HUES64 (cell line): ENCODE measurements at regions not wholly inside any gene's neighbourhood (a gene's known extent, or its start where the extent isn't known, plus 50 kb on each side); places are given as distances from the start of the nearest gene placed in this dataset.
"Not testable (repeated sequence)": the region's sequence is repeated elsewhere in the genome, so short reads cannot be mapped to it uniquely, and the experiment has no call there.

Source experiments
- H3K27ac ChIP-seq: 2 replicates; pipeline ENCODE4 v1.7.0; 2013; ENCODE audit warnings: low read depth, low read length, inconsistent platforms
- H3K27me3 ChIP-seq: 2 replicates; pipeline ENCODE4 v1.6.1; 2013; ENCODE audit warnings: mild to moderate bottlenecking, low read length; ENCODE audit not compliant: insufficient read depth
- H3K36me3 ChIP-seq: 2 replicates; pipeline ENCODE4 v1.6.1; 2013; ENCODE audit warnings: mild to moderate bottlenecking, low read length; ENCODE audit not compliant: insufficient read depth
- H3K4me1 ChIP-seq: 2 replicates; pipeline ENCODE4 v1.6.1; 2013; ENCODE audit warnings: mild to moderate bottlenecking, low read length, moderate library complexity; ENCODE audit not compliant: insufficient read depth
- H3K4me3 ChIP-seq: 2 replicates; pipeline ENCODE4 v1.5.1; 2013; ENCODE audit warnings: mild to moderate bottlenecking, low read length, moderate library complexity
- H3K9ac ChIP-seq: 2 replicates; pipeline ENCODE4 v1.6.1; 2013; ENCODE audit warnings: mild to moderate bottlenecking, low read depth, low read length
- H3K9me3 ChIP-seq: 2 replicates; pipeline ENCODE4 v1.6.1; 2013; ENCODE audit warnings: low read depth, low read length; ENCODE audit not compliant: insufficient read depth
- WGBS: fragments of 150-250, 120-280 bp; methylation state at CpG from one replicate; pipeline ENCODE4 v1.1.7; 2013; ENCODE audit warnings: missing lambda C conversion rate; 5-methylcytosine and 5-hydroxymethylcytosine counted together

DNA sequence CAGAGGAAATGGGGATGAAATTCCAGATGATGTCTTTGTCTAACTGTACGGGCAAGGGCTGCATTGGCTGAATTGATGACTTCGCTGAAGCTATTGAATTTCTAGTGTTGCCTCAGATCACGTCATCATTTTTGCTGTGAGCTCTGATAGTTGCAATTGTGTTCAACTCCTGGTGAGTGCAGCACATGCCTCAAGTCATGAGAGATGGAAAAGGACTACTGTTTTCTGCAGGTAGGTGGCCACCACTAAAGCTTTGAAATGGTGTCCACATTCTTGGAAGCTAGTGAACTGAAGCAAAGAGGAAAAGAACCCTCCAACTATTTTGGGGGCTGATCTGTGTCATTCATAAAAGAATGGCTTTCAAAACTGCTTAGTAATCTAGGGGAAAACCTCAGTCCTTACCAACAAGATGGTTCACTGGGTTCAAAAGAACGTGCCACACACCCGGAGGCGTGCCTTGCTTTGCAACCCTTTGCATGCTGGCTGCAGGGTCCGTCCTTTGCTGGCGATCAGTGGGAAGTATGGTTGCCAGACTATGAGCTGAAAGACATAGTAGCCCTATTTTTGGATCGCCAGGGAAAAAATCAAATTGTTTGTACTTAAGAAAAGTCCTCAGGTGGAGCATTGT lies 88.1 kb upstream of the STOX2 start:
- Histone ChIP-seq H3K9me3 (no peaks in the 10 kb centered on the region), H3K4me3 (no peak overlapping the region), H3K4me1 (no peaks in the 10 kb centered on the region), H3K9ac (no peak overlapping the region), H3K27ac (no peak overlapping the region), H3K36me3 (no peaks in the 10 kb centered on the region), H3K27me3 (no peaks in the 10 kb centered on the region)
- WGBS, result 96% methylated on average over 9 of the region's 9 CpGs

DNA sequence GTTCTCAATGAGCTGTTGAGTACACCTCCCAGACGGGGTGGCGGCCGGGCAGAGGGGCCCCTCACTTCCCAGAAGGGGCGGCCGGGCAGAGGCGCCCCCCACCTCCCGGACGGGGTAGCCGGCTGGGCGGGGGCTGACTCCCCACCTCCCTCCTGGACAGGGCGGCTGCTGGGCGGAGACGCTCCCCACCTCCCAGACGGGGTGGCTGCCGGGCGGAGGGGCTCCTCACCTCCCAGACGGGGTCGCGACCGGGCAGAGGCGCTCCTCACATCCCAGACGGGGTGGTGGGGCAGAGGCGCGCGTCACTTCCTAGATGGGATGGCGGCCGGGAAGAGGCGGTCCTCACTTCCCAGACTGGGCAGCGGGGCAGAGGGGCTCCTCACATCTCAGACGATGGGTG lies 86.5 kb upstream of the STOX2 start:
- 95% methylated on average over 30 of the region's 30 CpGs for WGBS
- H3K36me3 ChIP-seq, H3K9me3 ChIP-seq, H3K9ac ChIP-seq, H3K27ac ChIP-seq, H3K4me1 ChIP-seq, H3K27me3 ChIP-seq, H3K4me3 ChIP-seq: not testable (repeated sequence)

DNA sequence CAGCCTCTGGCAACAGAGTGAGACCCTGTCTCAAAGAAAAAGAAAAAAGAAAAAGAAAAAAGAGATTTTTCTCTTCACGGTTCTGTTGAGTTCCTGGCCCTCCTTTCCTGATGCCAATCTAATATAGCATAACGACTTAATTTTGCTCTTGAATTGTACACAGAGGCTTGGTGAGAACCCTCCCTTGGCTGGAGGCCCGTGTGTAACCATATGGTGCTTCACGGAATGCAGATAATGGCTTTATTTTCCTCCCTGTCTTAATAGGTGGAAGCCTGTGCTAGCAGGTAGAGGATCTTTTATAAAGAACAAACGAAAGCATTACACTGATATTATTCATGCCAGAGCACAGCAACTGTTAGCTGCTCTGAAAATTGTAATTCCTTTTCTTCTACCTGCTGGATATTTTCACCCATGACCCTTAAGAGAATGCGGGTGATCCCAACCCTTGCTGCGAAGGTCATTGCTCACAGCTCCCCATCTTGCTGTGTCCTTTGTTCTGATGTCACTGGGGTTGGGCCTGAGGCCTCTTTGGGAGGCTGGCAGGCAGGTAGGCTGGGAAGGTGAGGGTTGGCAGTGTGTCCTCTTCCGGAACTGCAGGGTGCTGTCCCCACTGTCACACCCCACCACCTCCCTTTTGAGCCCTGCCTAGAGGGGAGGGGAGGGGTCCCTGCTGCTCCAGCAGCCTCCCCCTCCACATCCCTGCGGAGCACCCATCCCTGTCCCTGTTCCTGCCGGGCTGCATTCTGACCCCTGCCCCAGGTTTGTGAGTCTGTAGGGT lies 83.8 kb upstream of the STOX2 start:
- Histone ChIP-seq H3K27ac (no peak overlapping the region), H3K27me3 (no peaks in the 10 kb centered on the region), H3K4me3 (no peak overlapping the region)

DNA sequence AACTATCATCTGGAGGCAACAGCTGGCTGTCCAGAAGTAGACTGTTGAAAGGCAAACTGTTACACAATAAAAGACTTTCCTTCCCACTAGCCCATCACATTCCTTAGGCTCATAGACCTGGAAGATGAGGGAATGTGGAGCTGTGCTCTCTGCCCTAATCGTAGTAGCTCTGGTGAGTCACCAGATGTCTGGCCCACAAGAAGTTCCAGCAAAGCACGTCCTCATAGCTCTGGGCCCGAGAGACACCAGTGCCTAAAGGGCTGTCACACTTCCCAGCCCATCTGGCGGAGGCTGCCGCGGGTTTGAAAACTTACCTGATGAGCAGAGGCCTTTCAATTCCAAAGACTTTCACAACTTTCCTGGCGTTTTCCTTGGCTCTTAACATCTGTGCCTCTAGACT lies 81.7 kb upstream of the STOX2 start:
- 70% methylated on average over 7 of the region's 7 CpGs for WGBS
- Histone ChIP-seq H3K9ac (no peak overlapping the region), H3K9me3 (no peaks in the 10 kb centered on the region), H3K36me3 (no peaks in the 10 kb centered on the region), H3K4me1 (no peaks in the 10 kb centered on the region), H3K4me3 (no peak overlapping the region), H3K27ac (no peak overlapping the region), H3K27me3 (no peaks in the 10 kb centered on the region)

More for the DNA sequence above, 83.8 kb upstream of the STOX2 start:
- Histone ChIP-seq H3K4me1 (no peaks in the 10 kb centered on the region), H3K36me3 (no peaks in the 10 kb centered on the region), H3K9me3 (no peaks in the 10 kb centered on the region), H3K9ac (no peak overlapping the region)
- 88% methylated on average over 8 of the region's 10 CpGs for WGBS

DNA sequence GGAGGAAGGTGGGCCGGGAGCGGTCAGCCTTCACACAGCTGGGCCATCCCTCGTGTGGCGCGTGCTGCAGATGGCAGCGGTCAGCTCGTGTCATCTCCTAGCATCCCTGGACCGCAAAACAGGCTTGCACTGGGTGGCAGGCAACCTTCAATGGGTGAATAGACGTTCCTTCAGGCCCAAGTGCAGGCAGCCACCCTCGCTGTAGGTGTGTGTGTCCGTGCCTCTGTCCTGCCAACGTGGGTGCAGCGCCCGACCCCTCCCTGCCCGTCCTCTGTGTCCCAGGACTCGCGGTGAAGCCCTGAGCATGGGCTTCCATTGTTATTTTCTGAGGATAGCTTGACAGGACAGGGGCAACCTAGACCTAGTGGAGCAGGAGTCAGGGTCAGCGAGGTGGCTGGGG lies 79.8 kb upstream of the STOX2 start:
- WGBS, result 95% methylated on average over 18 of the region's 18 CpGs
- no peaks in the 10 kb centered on the region for H3K27me3 ChIP-seq
- H3K9ac ChIP-seq, result no peak overlapping the region
- H3K4me1 ChIP-seq, result no peaks in the 10 kb centered on the region
- no peaks in the 10 kb centered on the region for H3K36me3 ChIP-seq
- H3K27ac ChIP-seq, result no peak overlapping the region
- H3K4me3 ChIP-seq, result no peak overlapping the region
- no peaks in the 10 kb centered on the region for H3K9me3 ChIP-seq

DNA sequence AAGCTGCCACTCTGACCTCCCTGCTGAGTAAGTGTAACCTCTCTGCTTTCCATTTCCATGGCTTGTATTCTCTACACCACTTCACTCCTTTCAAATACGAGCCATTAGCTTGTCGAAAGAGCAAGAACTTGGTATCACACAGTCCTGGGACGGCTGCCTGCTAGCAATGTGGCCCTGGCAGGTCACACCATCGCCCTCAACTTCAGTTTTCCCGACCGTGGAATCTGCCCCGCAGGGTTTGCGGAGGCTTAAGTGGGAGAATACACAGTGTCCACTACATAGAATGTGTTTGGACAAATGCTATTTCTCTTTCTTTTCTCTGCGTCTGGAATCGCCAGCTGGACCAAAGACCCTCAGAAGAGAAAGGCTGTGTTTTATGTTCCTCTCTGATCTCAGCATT lies 78.6 kb upstream of the STOX2 start:
- H3K27me3 ChIP-seq, result no peaks in the 10 kb centered on the region
- no peaks in the 10 kb centered on the region for H3K36me3 ChIP-seq
- no peak overlapping the region for H3K9ac ChIP-seq
- H3K4me3 ChIP-seq, result no peak overlapping the region
- H3K4me1 ChIP-seq, result no peaks in the 10 kb centered on the region
- H3K9me3 ChIP-seq, result no peaks in the 10 kb centered on the region
- 84% methylated on average over 10 of the region's 10 CpGs for WGBS
- no peak overlapping the region for H3K27ac ChIP-seq

DNA sequence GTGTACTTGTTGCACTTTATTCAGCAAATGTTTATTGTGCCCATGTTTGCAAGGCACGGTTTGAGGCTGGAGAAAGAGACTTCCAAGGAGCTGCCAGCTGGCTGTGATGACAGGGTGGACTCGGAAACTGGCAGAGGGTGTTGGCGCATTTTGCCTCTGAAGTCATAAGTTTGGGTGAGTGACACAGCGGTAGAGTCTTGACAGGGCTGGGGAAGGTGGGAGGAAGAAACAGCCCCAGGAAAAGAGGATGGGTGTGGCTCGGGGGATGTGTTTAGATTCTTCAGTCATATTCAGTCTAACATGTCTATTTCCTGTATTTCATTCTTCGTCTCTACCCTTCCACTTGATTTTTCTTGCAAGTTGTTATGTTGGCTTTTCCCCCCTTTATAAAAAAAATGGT lies 77.0 kb upstream of the STOX2 start:
- Histone ChIP-seq H3K9ac (no peak overlapping the region), H3K4me1 (no peaks in the 10 kb centered on the region), H3K36me3 (no peaks in the 10 kb centered on the region), H3K9me3 (no peaks in the 10 kb centered on the region), H3K4me3 (no peak overlapping the region), H3K27me3 (no peaks in the 10 kb centered on the region), H3K27ac (no peak overlapping the region)
- 91% methylated on average over 5 of the region's 6 CpGs for whole genome bisulfite sequencing

DNA sequence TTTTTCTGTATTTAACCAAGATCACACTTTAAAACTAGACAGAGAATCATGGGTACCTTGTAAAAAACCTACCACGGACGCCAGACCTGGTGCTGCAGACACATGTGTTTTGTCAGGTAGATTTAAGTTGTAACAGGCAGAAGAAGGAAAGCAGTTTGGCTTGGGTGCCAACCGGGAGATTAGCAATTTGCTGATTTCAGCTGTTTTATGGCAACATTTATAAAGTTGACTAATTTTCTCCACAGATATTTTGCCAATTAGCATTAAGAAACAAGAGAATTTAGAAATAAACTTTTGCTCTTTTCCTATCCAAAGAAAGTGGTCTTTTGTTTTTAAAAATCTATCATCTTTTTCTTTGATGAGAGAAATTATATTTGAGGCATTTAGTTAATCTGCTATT lies 76.3 kb upstream of the STOX2 start:
- no peak overlapping the region for H3K27ac ChIP-seq
- no peak overlapping the region for H3K9ac ChIP-seq
- H3K4me1 ChIP-seq, result no peaks in the 10 kb centered on the region
- H3K36me3 ChIP-seq, result no peaks in the 10 kb centered on the region
- no peak overlapping the region for H3K4me3 ChIP-seq
- H3K9me3 ChIP-seq, result no peaks in the 10 kb centered on the region
- H3K27me3 ChIP-seq, result no peaks in the 10 kb centered on the region
- WGBS, result 93% methylated on average over 3 of the region's 3 CpGs

DNA sequence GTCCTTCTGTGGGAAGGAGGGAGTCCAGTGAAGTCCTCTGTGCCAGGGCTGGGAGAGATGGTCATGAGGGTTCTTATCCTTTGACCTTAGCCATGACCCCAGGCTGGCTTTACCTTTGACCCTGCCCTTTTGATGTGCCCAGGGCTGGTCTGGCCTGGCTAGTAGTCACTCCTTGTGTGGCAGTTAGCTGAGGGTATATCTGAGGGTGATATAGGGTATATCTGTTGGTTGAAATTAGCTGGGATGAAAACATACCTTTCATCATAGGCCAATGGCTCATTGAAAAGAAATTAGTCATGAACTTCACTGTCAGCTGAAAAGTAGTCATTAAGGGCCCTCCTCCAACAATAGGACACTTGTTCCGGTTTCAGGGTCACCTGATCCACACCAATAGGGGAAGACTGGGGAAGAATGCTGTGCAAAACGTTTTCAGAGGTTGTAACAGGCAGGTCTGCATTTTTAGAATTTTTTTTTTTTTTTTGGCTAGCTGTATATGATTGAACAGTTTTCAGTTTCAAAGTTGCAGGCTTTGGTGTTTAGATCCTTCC lies 74.6 kb upstream of the STOX2 start:
- Histone ChIP-seq H3K36me3 (no peaks in the 10 kb centered on the region), H3K4me3 (no peak overlapping the region), H3K27me3 (no peaks in the 10 kb centered on the region), H3K9ac (no peak overlapping the region), H3K4me1 (no peaks in the 10 kb centered on the region), H3K27ac (no peak overlapping the region), H3K9me3 (no peaks in the 10 kb centered on the region)
- WGBS, result 71% methylated on average over 2 of the region's 2 CpGs

DNA sequence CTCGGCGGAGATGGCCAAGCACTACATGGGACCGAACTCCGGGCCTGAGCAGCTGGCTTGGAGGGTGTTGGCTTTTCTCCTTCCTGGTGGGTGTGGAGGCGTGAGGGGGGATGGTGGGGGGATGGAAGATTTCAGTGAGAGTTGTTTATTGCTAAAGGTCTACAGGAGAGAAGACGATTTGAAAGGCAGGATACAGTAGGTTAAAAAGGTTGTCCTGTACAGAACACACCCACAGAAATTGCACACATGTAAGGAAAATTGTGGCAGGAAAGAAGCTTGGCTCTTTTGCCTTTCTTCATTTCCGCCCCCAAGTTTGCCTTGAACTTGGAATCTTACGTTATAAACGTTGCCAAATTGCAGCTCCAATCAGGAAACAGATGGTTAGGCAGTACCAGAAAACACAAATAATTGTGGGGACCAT lies 74.1 kb upstream of the STOX2 start:
- Histone ChIP-seq H3K9me3 (no peaks in the 10 kb centered on the region), H3K36me3 (no peaks in the 10 kb centered on the region), H3K27ac (no peak overlapping the region), H3K27me3 (no peaks in the 10 kb centered on the region), H3K4me3 (no peak overlapping the region), H3K9ac (no peak overlapping the region), H3K4me1 (no peaks in the 10 kb centered on the region)
- 89% methylated on average over 9 of the region's 9 CpGs for WGBS

DNA sequence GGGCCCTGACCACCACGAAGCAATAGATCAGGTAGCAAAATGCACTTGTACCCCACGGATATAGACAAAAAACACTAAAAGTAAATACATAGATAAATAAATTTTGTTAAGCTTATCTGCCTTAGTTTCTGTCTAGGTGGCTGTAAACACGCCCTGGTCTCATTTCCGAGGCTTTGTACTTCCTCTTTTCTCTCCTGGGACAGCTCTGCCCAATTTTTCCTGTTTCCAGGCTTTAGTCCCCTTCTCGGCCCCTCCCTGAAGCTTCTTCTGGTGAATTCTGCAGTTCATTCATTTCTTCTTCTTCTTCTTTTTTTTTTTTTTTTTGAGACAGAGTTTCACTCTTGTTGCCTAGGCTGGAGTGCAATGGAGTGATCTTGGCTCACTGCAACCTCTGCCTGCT lies 73.4 kb upstream of the STOX2 start:
- Histone ChIP-seq H3K4me3 (no peak overlapping the region), H3K27ac (no peak overlapping the region), H3K9ac (no peak overlapping the region), H3K4me1 (no peaks in the 10 kb centered on the region), H3K36me3 (no peaks in the 10 kb centered on the region), H3K9me3 (no peaks in the 10 kb centered on the region), H3K27me3 (no peaks in the 10 kb centered on the region)
- 95% methylated on average over 3 of the region's 5 CpGs for WGBS
